GM23338 (cell line): ENCODE measurements at regions not wholly inside any gene's neighbourhood (a gene's known extent, or its start where the extent isn't known, plus 50 kb on each side); places are given as distances from the start of the nearest gene placed in this dataset.

Experiments used
- ATAC-seq: fragments of 200-7000 bp; cut with Tn5 transposase; 3 replicates; pipeline ENCODE4 v1.9.1; 2020
- DNase-seq: peaks from one replicate; pipeline ENCODE4 v3.0.0-alpha.2; 2015; ENCODE audit warnings: low spot score
- H2AFZ ChIP-seq: fragments of 200-600 bp; sonication (generic); 2 replicates; pipeline ENCODE4 v1.8.0; 2016; ENCODE audit warnings: antibody characterized with exemption, mild to moderate bottlenecking, moderate library complexity
- H3F3A ChIP-seq: fragments of 200-600 bp; sonication (generic); replicated peaks from 2 replicates; pipeline ENCODE4 v1.8.0; 2017; ENCODE audit warnings: antibody characterized with exemption, mixed run types, low read depth
- H3K27ac ChIP-seq: fragments of 200-600 bp; sonication (generic); 2 replicates; pipeline ENCODE4 v1.6.1; 2016; ENCODE audit warnings: low read depth
- H3K27me3 ChIP-seq: fragments of 200-600 bp; sonication (generic); 2 replicates; pipeline ENCODE4 v1.8.0; 2016; ENCODE audit warnings: mild to moderate bottlenecking, mixed run types, moderate library complexity; ENCODE audit not compliant: insufficient read depth
- H3K36me3 ChIP-seq: fragments of 200-600 bp; sonication (generic); 2 replicates; pipeline ENCODE4 v1.8.0; 2016; ENCODE audit warnings: mild to moderate bottlenecking; ENCODE audit not compliant: insufficient read depth
- H3K4me1 ChIP-seq: fragments of 200-600 bp; sonication (generic); 2 replicates; pipeline ENCODE4 v1.8.0; 2016; ENCODE audit warnings: mild to moderate bottlenecking, moderate library complexity; ENCODE audit not compliant: insufficient read depth
- H3K4me2 ChIP-seq: fragments of 200-600 bp; sonication (generic); 2 replicates; pipeline ENCODE4 v1.7.1; 2017; ENCODE audit warnings: mixed run types
- H3K4me3 ChIP-seq: fragments of 200-600 bp; sonication (generic); 2 replicates; pipeline ENCODE4 v1.6.1; 2016; ENCODE audit warnings: mixed run types
- H3K79me2 ChIP-seq: fragments of 200-600 bp; sonication (generic); replicated peaks from 2 replicates; pipeline ENCODE4 v1.8.0; 2017; ENCODE audit warnings: mild to moderate bottlenecking; ENCODE audit not compliant: insufficient read depth
- H3K9me2 ChIP-seq: fragments of 200-600 bp; sonication (generic); 2 replicates; pipeline ENCODE4 v1.8.0; 2017; ENCODE audit not compliant: insufficient read depth
- H4K20me1 ChIP-seq: fragments of 200-600 bp; sonication (generic); replicated peaks from 2 replicates; pipeline ENCODE4 v1.8.0; 2017; ENCODE audit warnings: mild to moderate bottlenecking; ENCODE audit not compliant: insufficient read depth
- H3K27ac Mint-ChIP-seq: 2 replicates; pipeline ENCODE4 v1.8.0; 2020; ENCODE audit warnings: inconsistent platforms, mild to moderate bottlenecking, moderate library complexity, mixed read lengths
- H3K27me3 Mint-ChIP-seq: 3 replicates; pipeline ENCODE4 v1.8.0; 2022; ENCODE audit warnings: low read depth, mild to moderate bottlenecking, moderate library complexity, mixed read lengths, inconsistent platforms; ENCODE audit not compliant: insufficient read depth, poor library complexity
- H3K36me3 Mint-ChIP-seq: 3 replicates; pipeline ENCODE4 v1.8.0; 2021; ENCODE audit warnings: low read depth, mild to moderate bottlenecking, inconsistent platforms, moderate library complexity, mixed read lengths
- H3K4me1 Mint-ChIP-seq: 3 replicates; pipeline ENCODE4 v1.8.0; 2020; ENCODE audit warnings: mild to moderate bottlenecking, inconsistent platforms, mixed read lengths
- H3K4me3 Mint-ChIP-seq: 3 replicates; pipeline ENCODE4 v1.8.0; 2021; ENCODE audit warnings: moderate library complexity, mild to moderate bottlenecking, inconsistent platforms, mixed read lengths
- H3K9me3 Mint-ChIP-seq: 3 replicates; pipeline ENCODE4 v1.8.0; 2020; ENCODE audit warnings: moderate library complexity, mild to moderate bottlenecking, inconsistent platforms, mixed read lengths
- CREB1 ChIP-seq: fragments of 250-450 bp; sonication (Bioruptor Pico); IDR thresholded peaks from 2 replicates; pipeline ENCODE4 v1.5.0; 2020; ENCODE audit warnings: low read depth, mild to moderate bottlenecking, moderate library complexity
- EZH2 ChIP-seq: fragments of 200-600 bp; sonication (generic); IDR thresholded peaks from one replicate; pipeline ENCODE4 v1.8.0; 2017; ENCODE audit warnings: antibody characterized with exemption, mild to moderate bottlenecking, low read depth; ENCODE audit not compliant: unreplicated experiment
- EZH2phosphoT487 ChIP-seq: fragments of 200-600 bp; sonication (generic); IDR thresholded peaks from one replicate; pipeline ENCODE4 v1.8.1; 2018; ENCODE audit warnings: antibody characterized with exemption; ENCODE audit not compliant: unreplicated experiment
- JUNB ChIP-seq: IDR thresholded peaks from one replicate; pipeline ENCODE4 v1.6.1; 2016; ENCODE audit warnings: antibody characterized with exemption; ENCODE audit not compliant: unreplicated experiment
- NANOG ChIP-seq: IDR thresholded peaks from 2 replicates; pipeline ENCODE4 v1.6.1; 2016; ENCODE audit warnings: antibody characterized with exemption, borderline replicate concordance
- POLR2AphosphoS5 ChIP-seq: IDR thresholded peaks from 2 replicates; pipeline ENCODE4 v1.6.1; 2016; ENCODE audit warnings: antibody characterized with exemption, low read depth
- STAT1 ChIP-seq: IDR thresholded peaks from one replicate; pipeline ENCODE4 v1.6.1; 2016; ENCODE audit warnings: antibody characterized with exemption; ENCODE audit not compliant: unreplicated experiment
- ZNF114 ChIP-seq: fragments of 250-450 bp; sonication (Bioruptor Pico); IDR thresholded peaks from 2 replicates; pipeline ENCODE4 v1.5.0; 2020; ENCODE audit warnings: mild to moderate bottlenecking, moderate library complexity
- ZNF331 ChIP-seq: fragments of 250-450 bp; sonication (Bioruptor Pico); IDR thresholded peaks from 2 replicates; pipeline ENCODE4 v1.5.0; 2020; ENCODE audit warnings: low read depth, mild to moderate bottlenecking, moderate library complexity
- TF ChIP-seq, protein P1 (sequence below): IDR thresholded peaks from 2 replicates; pipeline ENCODE4 v1.6.1; 2016; ENCODE audit warnings: antibody characterized with exemption
- TF ChIP-seq, protein P2 (sequence below): fragments of 250-450 bp; sonication (Bioruptor Pico); IDR thresholded peaks from 2 replicates; pipeline ENCODE4 v1.5.0; 2020; ENCODE audit warnings: mild to moderate bottlenecking, moderate library complexity
- TF ChIP-seq, protein P3 (sequence below): IDR thresholded peaks from one replicate; pipeline ENCODE4 v1.6.1; 2018; ENCODE audit warnings: antibody characterized with exemption; ENCODE audit not compliant: unreplicated experiment
- TF ChIP-seq, protein P4 (sequence below), 2 experiments: fragments of 200-600 bp in 1 of 2; sonication (generic) in 1 of 2; conservative IDR thresholded peaks; 2 replicates each; pipeline versions ENCODE4 v1.5.1 to v1.6.1; 2016 to 2017; ENCODE audit warnings: antibody characterized with exemption in 2 of 2, low read depth in 2 of 2, mild to moderate bottlenecking in 2 of 2, moderate library complexity in 1 of 2

DNA sequence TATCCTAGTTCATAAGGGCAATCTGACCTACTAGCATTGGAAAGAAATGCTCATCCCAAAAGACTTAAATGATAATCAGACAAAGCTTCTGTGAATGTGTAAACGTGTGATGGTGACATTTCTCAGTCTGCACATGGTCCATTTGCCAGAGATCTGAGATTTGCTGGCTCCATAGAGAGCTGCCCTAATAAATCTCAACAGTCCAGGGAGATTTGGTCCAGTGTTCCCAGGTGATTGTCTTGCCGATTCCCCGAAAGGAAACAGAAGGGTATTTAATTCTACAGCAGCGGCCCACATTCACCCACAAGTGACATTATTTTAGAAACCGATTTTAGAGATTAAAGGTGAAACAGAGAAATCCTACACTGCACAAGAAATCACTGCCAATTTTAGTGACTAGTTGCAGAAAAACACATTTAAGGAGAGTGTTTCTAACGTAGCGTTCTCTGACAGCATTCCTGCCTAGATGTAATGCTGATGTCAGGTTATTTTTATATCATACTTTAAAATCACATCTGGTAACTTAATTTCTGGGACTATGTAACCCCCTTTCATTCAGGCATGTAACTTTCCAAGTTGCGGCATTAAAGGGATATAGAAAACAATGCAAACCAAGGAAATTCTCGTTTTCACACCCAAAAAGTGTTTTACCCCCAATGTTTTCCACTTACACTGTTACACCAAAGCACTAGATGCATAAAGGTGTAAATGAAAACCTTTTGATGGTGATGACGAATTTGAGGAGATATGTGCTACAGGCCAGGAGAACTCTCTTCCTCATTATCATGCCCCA is 231.9 kb upstream of the FN1 start:
- no peaks in the 10 kb centered on the region for H3K4me1 Mint-ChIP-seq
- H3K9me3 Mint-ChIP-seq, result no peaks in the 10 kb centered on the region
- no peaks in the 10 kb centered on the region for H3K27me3 Mint-ChIP-seq
- no peaks in the 10 kb centered on the region for H3K36me3 ChIP-seq
- H3F3A ChIP-seq, result no peaks in the 10 kb centered on the region
- H3K36me3 Mint-ChIP-seq, result no peaks in the 10 kb centered on the region
- no peaks in the 10 kb centered on the region for H3K27me3 ChIP-seq
- no peak overlapping the region for H3K4me3 Mint-ChIP-seq
- H3K27ac ChIP-seq, result no peak overlapping the region
- H3K4me3 ChIP-seq, result no peak overlapping the region
- TF ChIP-seq JUNB (no peak), ZNF114 (CRISPR knock-in tag) (no peak), CREB1 (CRISPR knock-in tag) (no peak), STAT1 (no peak), EZH2 (no peak), POLR2AphosphoS5 (no peak), EZH2phosphoT487 (no peak), ZNF331 (CRISPR knock-in tag) (no peak), NANOG (no peak)
- TF ChIP-seq, protein P1, sequence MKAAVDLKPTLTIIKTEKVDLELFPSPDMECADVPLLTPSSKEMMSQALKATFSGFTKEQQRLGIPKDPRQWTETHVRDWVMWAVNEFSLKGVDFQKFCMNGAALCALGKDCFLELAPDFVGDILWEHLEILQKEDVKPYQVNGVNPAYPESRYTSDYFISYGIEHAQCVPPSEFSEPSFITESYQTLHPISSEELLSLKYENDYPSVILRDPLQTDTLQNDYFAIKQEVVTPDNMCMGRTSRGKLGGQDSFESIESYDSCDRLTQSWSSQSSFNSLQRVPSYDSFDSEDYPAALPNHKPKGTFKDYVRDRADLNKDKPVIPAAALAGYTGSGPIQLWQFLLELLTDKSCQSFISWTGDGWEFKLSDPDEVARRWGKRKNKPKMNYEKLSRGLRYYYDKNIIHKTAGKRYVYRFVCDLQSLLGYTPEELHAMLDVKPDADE, result no peak
- TF ChIP-seq, protein P2, sequence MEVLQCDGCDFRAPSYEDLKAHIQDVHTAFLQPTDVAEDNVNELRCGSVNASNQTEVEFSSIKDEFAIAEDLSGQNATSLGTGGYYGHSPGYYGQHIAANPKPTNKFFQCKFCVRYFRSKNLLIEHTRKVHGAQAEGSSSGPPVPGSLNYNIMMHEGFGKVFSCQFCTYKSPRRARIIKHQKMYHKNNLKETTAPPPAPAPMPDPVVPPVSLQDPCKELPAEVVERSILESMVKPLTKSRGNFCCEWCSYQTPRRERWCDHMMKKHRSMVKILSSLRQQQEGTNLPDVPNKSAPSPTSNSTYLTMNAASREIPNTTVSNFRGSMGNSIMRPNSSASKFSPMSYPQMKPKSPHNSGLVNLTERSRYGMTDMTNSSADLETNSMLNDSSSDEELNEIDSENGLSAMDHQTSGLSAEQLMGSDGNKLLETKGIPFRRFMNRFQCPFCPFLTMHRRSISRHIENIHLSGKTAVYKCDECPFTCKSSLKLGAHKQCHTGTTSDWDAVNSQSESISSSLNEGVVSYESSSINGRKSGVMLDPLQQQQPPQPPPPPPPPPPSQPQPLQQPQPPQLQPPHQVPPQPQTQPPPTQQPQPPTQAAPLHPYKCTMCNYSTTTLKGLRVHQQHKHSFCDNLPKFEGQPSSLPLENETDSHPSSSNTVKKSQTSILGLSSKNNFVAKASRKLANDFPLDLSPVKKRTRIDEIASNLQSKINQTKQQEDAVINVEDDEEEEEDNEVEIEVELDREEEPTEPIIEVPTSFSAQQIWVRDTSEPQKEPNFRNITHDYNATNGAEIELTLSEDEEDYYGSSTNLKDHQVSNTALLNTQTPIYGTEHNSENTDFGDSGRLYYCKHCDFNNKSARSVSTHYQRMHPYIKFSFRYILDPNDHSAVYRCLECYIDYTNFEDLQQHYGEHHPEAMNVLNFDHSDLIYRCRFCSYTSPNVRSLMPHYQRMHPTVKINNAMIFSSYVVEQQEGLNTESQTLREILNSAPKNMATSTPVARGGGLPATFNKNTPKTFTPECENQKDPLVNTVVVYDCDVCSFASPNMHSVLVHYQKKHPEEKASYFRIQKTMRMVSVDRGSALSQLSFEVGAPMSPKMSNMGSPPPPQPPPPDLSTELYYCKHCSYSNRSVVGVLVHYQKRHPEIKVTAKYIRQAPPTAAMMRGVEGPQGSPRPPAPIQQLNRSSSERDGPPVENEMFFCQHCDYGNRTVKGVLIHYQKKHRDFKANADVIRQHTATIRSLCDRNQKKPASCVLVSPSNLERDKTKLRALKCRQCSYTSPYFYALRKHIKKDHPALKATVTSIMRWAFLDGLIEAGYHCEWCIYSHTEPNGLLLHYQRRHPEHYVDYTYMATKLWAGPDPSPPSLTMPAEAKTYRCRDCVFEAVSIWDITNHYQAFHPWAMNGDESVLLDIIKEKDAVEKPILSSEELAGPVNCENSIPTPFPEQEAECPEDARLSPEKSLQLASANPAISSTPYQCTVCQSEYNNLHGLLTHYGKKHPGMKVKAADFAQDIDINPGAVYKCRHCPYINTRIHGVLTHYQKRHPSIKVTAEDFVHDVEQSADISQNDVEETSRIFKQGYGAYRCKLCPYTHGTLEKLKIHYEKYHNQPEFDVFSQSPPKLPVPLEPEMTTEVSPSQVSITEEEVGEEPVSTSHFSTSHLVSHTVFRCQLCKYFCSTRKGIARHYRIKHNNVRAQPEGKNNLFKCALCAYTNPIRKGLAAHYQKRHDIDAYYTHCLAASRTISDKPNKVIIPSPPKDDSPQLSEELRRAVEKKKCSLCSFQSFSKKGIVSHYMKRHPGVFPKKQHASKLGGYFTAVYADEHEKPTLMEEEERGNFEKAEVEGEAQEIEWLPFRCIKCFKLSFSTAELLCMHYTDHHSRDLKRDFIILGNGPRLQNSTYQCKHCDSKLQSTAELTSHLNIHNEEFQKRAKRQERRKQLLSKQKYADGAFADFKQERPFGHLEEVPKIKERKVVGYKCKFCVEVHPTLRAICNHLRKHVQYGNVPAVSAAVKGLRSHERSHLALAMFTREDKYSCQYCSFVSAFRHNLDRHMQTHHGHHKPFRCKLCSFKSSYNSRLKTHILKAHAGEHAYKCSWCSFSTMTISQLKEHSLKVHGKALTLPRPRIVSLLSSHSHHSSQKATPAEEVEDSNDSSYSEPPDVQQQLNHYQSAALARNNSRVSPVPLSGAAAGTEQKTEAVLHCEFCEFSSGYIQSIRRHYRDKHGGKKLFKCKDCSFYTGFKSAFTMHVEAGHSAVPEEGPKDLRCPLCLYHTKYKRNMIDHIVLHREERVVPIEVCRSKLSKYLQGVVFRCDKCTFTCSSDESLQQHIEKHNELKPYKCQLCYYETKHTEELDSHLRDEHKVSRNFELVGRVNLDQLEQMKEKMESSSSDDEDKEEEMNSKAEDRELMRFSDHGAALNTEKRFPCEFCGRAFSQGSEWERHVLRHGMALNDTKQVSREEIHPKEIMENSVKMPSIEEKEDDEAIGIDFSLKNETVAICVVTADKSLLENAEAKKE, result no peak
- TF ChIP-seq, protein P3, sequence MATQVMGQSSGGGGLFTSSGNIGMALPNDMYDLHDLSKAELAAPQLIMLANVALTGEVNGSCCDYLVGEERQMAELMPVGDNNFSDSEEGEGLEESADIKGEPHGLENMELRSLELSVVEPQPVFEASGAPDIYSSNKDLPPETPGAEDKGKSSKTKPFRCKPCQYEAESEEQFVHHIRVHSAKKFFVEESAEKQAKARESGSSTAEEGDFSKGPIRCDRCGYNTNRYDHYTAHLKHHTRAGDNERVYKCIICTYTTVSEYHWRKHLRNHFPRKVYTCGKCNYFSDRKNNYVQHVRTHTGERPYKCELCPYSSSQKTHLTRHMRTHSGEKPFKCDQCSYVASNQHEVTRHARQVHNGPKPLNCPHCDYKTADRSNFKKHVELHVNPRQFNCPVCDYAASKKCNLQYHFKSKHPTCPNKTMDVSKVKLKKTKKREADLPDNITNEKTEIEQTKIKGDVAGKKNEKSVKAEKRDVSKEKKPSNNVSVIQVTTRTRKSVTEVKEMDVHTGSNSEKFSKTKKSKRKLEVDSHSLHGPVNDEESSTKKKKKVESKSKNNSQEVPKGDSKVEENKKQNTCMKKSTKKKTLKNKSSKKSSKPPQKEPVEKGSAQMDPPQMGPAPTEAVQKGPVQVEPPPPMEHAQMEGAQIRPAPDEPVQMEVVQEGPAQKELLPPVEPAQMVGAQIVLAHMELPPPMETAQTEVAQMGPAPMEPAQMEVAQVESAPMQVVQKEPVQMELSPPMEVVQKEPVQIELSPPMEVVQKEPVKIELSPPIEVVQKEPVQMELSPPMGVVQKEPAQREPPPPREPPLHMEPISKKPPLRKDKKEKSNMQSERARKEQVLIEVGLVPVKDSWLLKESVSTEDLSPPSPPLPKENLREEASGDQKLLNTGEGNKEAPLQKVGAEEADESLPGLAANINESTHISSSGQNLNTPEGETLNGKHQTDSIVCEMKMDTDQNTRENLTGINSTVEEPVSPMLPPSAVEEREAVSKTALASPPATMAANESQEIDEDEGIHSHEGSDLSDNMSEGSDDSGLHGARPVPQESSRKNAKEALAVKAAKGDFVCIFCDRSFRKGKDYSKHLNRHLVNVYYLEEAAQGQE, result no peak
- TF ChIP-seq, protein P4, sequence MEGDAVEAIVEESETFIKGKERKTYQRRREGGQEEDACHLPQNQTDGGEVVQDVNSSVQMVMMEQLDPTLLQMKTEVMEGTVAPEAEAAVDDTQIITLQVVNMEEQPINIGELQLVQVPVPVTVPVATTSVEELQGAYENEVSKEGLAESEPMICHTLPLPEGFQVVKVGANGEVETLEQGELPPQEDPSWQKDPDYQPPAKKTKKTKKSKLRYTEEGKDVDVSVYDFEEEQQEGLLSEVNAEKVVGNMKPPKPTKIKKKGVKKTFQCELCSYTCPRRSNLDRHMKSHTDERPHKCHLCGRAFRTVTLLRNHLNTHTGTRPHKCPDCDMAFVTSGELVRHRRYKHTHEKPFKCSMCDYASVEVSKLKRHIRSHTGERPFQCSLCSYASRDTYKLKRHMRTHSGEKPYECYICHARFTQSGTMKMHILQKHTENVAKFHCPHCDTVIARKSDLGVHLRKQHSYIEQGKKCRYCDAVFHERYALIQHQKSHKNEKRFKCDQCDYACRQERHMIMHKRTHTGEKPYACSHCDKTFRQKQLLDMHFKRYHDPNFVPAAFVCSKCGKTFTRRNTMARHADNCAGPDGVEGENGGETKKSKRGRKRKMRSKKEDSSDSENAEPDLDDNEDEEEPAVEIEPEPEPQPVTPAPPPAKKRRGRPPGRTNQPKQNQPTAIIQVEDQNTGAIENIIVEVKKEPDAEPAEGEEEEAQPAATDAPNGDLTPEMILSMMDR (conservative IDR thresholded peaks at IDR 0.05; ENCODE audit: low read depth in 2 of 2), result no peak
- H3K79me2 ChIP-seq, result no peaks in the 10 kb centered on the region
- DNase-seq (no peak), ATAC-seq (no peak)
- H3K4me1 ChIP-seq, result no peaks in the 10 kb centered on the region
- H4K20me1 ChIP-seq, result no peaks in the 10 kb centered on the region
- no peak overlapping the region for H3K27ac Mint-ChIP-seq
- H2AFZ ChIP-seq, result no peak overlapping the region
- H3K4me2 ChIP-seq, result no peak overlapping the region
- no peaks in the 10 kb centered on the region for H3K9me2 ChIP-seq
